GM12891 (cell line): ENCODE measurements at regions not wholly inside any gene's neighbourhood (a gene's known extent, or its start where the extent isn't known, plus 50 kb on each side); places are given as distances from the start of the nearest gene placed in this dataset.
"Not testable (repeated sequence)": the region's sequence is repeated elsewhere in the genome, so short reads cannot be mapped to it uniquely, and the experiment has no call there.

Source experiments
- DNase-seq: peaks from one replicate; pipeline ENCODE4 v3.0.0; 2011; ENCODE audit warnings: low spot score; ENCODE audit not compliant: insufficient read length
- FAIRE-seq: peaks from 2 replicates; lab custom pipeline; 2011; peaks lifted over from hg19 to GRCh38; lab: Jason Lieb, UNC
- PAX5 ChIP-seq: IDR thresholded peaks from 2 replicates; pipeline ENCODE4 v1.6.1; 2011; ENCODE audit warnings: low read length, moderate library complexity, mild to moderate bottlenecking; ENCODE audit not compliant: insufficient read depth, severe bottlenecking
- POLR2A ChIP-seq: IDR thresholded peaks from 2 replicates; pipeline ENCODE4 v1.6.1; 2011; ENCODE audit warnings: low read depth, low read length, control low read depth
- POLR2AphosphoS5 ChIP-seq: IDR thresholded peaks from 2 replicates; pipeline ENCODE4 v1.6.1; 2011; ENCODE audit warnings: low read depth, low read length, control low read depth
- POU2F2 ChIP-seq: IDR thresholded peaks from 2 replicates; pipeline ENCODE4 v1.6.1; 2011; ENCODE audit warnings: low read depth, mild to moderate bottlenecking, control low read depth, low read length, moderate library complexity
- SPI1 ChIP-seq: IDR thresholded peaks from 2 replicates; pipeline ENCODE4 v1.6.1; 2011; ENCODE audit warnings: low read depth, low read length, control low read depth
- TAF1 ChIP-seq: IDR thresholded peaks from 2 replicates; pipeline ENCODE4 v1.6.1; 2011; ENCODE audit warnings: low read depth, low read length, control low read depth

DNA sequence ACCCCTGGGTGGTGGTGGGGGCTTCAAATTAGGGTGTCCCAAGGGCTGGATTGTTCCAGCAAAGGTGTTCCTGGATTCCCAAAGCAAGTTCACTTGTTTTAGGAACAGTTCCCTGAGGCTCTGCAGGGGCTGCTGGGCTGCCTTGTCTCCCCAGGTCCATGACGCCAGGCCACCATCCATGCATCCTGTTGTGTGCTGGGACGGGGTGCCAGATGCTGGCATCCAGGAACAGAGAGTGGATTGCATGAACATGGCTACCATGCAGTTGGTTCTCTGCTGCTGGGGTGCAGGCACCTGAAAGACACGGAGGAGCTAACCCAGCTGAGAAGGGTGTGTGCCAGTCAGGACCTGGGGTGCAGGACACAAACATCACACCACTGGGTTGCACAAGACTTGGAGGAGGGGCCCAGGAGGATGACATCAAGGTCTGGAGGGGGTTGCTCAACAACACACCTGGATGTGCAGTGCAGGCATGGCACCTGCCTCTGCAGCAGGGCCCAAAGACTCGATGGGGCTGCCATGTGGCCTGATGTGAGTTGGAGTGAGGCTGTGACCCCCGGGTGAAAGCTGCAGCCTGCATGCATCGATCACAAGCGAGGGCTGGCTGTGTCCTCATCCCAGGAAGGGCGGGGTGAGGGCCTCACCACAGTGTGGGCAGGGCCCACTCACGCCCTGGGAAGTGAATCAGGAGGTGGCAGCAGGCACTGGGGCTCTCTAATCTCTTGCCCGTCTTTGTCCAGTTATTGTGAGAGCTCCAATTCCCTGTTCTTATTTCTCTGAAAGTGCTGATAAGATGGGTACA, 74.0 kb upstream of the CLDN5 start:
- FAIRE-seq (no peak), DNase-seq (no peak)

DNA sequence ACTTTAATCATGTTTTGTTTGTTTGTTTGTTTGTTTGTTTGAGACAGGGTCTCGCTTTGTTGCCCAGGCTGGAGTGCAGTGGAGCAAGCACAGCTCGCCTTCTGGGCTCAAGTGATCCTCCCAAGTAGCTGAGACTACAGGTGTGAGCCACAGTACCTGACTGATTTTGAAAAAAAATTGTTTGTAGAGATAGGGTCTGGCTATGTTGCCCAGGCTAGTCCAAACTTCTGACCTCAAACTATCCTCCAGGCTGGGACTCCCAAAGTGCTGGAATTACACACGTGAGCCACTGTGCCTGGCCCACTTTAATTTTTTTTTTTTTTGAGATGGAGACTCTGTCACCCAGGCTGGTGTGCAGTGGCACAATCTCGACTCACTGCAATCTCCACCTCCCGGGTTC, 74.8 kb upstream of the CLDN5 start:
- no peak for TF ChIP-seq POU2F2
- TF ChIP-seq TAF1: no peak
- no peak for TF ChIP-seq SPI1
- TF ChIP-seq POLR2AphosphoS5: no peak
- TF ChIP-seq POLR2A: no peak
- no peak for TF ChIP-seq PAX5
- DNase-seq (no peak), FAIRE-seq (no peak)

More for the DNA sequence above, 74.0 kb upstream of the CLDN5 start:
- TF ChIP-seq POLR2A: no peak
- TF ChIP-seq POU2F2: no peak
- TF ChIP-seq POLR2AphosphoS5: no peak
- TF ChIP-seq SPI1: no peak
- TF ChIP-seq TAF1: no peak
- no peak for TF ChIP-seq PAX5

DNA sequence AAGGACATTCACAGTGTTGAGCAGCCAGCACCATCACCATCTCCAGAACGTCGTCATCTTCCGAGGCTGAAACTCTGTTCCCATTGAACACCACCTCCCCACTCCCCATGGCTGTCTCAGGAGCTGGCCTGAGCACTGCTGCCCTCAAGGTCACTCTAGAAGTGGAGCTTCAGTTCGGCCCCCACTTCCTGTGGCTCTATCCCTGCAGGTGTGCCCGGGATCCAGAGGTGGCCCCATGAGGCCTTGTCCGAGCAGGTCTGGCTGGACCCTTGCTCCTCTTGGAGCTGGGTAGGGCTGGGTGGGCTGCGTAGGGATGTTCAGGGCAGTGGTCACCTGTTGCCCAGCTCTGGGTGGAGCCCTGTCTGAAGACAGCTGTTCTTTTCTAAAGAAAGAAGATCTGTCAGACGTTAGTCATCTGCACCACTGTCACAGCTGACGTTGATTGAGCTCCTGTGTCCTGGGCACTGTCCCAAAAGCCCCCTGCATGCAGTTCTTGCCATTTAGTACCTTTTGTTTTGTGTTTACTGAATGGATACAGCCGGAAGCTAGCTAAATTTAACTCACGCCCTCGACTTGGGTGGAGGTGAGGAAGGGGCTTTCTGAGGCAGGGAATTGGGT, 75.5 kb upstream of the CLDN5 start:
- FAIRE-seq: no peak
- no peak for TF ChIP-seq PAX5
- TF ChIP-seq POLR2A: no peak
- TF ChIP-seq POLR2AphosphoS5: no peak
- DNase-seq: no peak

DNA sequence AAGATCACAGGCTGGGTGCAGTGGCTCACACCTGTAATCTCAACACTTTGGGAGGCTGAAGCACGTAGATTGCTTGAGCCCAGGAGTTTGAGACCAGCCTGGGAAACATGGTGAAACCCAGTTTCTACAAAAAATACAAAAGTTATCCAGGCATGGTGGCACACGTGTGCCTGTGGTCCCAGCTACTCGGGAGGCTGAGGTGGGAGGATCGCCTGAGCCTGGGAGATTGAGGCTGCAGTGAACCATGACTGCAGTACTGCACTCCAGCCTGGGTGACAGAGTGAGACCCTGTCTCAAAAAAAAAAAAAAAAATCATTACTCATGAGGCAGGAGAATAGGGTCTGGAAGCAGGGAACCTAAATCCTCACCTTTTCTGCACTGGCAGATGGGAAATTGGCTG, 79.1 kb upstream of the CLDN5 start:
- DNase-seq, FAIRE-seq: not testable (repeated sequence)

DNA sequence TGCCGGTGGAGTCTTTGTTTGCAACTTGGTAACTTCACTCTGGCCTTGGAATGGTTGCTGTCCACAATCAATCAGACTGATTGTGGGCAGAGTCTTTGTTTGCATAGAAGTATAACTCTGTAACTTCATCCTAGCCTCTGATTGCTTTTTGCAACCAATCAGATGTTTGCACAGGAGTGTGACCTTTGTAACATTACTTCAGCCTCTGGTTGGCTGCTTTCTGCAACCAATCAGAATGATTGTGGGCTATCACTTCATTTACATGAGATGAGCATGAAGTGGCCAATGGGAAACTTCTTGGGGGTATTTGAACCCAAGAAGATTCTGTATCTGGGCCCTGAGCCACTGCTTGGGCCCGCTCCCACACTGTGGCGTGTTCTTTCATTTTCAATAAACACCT, 79.6 kb upstream of the CLDN5 start:
- no peak for FAIRE-seq
- TF ChIP-seq POLR2A: no peak
- no peak for TF ChIP-seq PAX5
- TF ChIP-seq POU2F2: no peak
- no peak for TF ChIP-seq SPI1
- no peak for TF ChIP-seq TAF1
- no peak for DNase-seq

DNA sequence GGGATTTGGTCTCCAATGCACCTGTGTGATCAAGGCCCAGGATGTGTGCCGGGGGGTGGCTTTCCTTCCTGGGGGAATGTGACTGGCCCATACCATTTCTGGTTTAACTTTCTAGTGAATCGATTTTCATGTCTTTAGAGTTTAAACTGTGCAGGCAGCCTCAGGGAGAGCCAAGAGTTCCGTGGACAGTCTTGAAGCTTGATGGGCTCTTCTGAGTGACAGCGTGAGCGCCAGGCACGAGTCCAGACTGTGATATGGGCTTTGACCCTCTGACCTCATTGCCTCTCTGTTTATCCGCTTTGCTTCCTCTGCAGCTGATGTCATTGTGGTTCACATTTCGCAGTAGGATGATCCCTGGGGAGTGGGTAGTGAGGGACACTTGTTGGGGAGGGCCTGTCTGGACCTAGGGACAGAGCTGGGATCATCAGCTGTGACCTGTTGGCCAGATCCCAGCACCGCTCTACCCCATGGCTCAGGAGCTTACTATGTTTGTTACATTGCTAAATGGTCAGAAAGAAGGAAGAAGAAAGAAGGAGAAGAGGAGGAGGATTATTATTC, 80.6 kb upstream of the CLDN5 start:
- DNase-seq: no peak

DNA sequence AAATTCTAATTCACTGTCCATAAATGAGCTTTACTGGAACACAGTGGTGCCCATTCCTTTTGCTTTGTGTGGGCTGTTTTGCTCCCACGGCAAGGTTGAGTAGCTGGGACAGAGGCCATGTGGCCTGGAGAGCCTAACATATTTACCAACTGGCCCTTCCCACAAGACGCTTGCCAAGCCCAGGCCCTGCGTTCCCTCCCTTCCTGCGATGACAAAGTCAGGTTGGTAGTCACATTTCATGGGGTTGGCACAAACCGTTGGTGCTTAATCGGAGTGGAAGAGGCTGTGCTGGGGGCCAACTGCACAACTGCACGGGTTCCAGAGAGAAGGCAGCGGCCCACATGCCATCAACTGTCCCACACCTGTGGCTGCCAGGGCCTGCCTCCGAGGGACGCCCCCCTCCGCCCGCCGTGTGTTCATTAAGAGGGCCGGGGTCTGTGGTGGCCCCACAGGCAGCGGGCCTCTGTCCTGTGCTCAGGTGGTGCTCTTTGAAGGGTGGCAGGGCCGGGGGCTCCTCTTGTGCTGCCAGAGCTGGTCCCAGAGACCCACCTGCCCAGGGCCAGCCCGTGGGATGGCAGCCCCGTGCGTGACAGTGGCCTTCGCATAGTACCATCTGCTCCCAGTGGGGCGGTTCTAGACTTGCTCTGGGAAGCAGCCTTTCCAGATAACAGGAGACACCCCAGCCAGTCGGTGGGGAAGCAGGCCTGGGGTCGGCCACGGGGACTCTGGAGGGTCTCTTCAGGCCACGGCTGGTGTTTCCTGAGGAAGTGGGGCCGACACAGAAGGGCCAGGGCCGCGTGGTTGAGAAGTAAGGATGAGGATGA, 81.5 kb upstream of the CLDN5 start:
- no peak for FAIRE-seq
- TF ChIP-seq POU2F2: no peak
- no peak for TF ChIP-seq PAX5
- TF ChIP-seq SPI1: no peak
- TF ChIP-seq POLR2A: no peak
- no peak for TF ChIP-seq POLR2AphosphoS5
- TF ChIP-seq TAF1: no peak

More for the DNA sequence above, 80.6 kb upstream of the CLDN5 start:
- no peak for FAIRE-seq
- TF ChIP-seq POLR2AphosphoS5: no peak
- TF ChIP-seq SPI1: no peak
- TF ChIP-seq POU2F2: no peak
- no peak for TF ChIP-seq TAF1
- no peak for TF ChIP-seq POLR2A
- TF ChIP-seq PAX5: no peak

DNA sequence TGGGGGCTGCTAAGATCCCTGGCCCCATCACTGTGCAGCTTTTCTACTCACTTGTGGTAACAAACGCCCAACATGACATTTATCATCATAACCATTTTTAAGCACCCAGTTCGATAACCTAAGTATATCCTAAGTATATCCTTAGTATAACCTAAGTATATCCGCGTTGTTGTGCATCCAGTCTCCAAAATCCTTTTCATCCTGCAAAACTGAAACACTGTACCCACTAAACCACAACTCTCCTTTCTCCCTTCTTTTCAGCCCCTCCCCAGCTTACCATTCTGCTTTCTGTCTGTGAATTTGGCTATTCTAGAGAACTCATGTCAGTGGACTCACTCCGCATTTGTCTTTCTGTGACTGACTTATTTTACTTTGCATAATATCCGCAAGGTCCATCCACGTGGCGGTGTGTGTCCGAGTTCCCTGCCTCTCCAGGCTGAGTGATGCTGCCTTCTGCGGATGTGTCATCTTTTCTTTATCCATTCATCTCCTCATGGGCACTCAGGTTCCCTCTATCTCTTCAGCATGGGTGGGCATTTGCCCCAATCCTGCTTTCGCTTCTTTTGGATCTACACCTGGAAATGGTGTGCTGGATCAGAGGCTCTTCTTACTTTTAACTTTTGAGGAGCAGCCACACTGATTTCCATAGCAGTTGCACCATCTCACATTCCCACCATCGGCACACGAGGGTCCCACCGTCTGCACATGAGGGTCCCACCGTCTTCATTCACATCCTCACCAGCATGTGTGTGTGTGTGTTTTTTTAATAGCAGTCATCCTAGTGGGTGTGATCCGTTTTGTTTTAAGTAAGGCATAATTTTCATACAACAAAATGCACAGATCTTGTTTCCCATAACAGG, 82.4 kb upstream of the CLDN5 start:
- no peak for FAIRE-seq

More for the DNA sequence above, 81.5 kb upstream of the CLDN5 start:
- DNase-seq: no peak

DNA sequence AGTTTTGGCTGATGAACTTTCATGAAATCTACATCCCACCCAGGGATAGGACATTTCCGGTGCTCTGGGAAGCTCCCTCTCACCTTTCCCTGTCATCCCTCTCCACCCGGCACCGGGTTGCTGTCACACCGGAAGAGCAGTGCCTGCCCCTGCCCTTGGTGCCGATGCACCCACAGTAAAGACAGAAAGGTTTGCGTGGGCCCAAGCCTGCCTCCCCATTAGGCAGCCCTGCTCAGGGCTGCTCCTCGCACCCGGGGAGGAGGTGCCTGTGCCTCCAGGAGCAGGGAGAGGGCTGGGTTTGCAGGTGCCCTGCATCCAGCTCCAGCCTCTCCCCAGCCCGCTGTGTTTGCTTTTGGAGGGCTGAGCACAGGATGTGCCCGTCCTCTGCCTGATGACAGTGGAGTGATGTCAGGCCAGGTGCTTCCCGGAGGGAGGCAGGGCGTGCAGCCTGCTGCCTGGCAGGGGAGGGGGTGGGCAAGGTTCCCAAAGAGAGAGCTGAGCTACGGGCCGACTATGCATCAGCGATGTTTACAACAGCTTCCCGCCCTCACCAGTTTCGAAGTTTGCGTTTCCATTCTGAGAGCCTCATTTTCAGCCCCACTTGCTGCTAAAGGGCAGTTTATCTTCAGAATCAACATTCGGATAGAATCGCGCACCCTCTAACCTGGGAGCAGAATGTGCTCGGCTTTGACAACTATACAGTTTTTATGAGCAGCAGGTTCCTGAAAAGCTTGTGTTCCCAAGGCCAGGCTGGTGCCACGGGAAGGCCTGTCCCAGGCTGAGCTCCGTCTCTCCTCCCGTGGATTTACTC, 83.2 kb upstream of the CLDN5 start:
- no peak for DNase-seq
- no peak for FAIRE-seq
- TF ChIP-seq SPI1 (no peak), POU2F2 (no peak), POLR2A (no peak), TAF1 (no peak), PAX5 (no peak), POLR2AphosphoS5 (no peak)

More for the DNA sequence above, 82.4 kb upstream of the CLDN5 start:
- TF ChIP-seq POLR2AphosphoS5: no peak
- no peak for TF ChIP-seq SPI1
- TF ChIP-seq POLR2A: no peak
- TF ChIP-seq TAF1: no peak
- no peak for DNase-seq
